NCI-H510A treated with DMSO at 0.1 percent for 48 hours (cell line): ENCODE measurements at regions not wholly inside any gene's neighbourhood (a gene's known extent, or its start where the extent isn't known, plus 50 kb on each side); places are given as distances from the start of the nearest gene placed in this dataset.
"Not testable (repeated sequence)": the region's sequence is repeated elsewhere in the genome, so short reads cannot be mapped to it uniquely, and the experiment has no call there.

Experiments used
- DNase-seq: peaks from one replicate; lab custom pipeline; 2025; lab: John Stamatoyannopoulos, UW

DNA sequence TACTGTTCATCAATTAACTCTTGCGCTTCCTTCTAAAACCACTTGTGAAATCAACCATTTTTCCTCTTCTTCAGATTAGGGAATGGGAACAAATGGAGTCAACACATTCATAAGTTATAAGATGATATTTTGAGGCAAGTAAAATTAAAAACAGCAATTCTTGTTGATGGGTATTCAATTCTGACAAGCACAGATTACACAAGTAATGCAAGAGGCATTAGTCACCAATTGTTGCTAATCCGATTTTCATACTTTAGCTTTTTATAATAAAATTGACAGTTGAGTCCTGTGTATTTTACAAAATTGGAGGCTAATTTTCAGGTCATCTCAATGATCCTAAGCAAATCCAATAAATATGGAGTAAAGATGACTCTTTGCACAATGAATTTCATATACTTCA is 918.4 kb upstream of the SOX9 start:
- no peak for DNase-seq

DNA sequence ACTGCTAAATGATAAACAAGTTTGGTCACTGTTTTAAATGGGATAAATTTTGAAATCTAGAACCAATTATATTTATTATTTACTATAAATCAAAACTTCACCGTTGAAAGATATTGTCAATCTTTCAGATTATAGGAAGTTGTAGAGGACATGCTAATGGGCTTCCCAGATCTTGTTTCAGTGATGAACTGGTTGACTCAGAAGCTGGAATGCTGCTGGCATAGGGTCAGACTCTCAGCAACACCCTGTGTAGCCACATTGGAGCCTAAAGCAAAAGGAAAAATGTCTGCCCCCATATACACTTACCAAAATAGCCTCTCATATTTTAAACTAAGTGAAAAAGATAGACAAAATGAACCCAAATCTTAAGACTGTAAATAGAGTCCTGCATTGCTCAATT is 916.9 kb upstream of the SOX9 start:
- no peak for DNase-seq

DNA sequence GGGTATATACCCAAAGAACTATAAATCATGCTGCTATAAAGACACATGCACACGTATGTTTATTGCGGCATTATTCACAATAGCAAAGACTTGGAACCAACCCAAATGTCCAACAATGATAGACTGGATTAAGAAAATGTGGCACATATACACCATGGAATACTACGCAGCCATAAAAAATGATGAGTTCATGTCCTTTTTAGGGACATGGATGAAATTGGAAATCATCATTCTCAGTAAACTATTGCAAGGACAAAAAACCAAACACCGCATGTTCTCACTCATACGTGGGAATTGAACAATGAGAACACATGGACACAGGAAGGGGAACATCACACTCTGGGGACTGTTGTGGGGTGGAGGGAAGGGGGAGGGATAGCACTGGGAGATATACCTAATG is 914.9 kb upstream of the SOX9 start:
- DNase-seq: not testable (repeated sequence)

DNA sequence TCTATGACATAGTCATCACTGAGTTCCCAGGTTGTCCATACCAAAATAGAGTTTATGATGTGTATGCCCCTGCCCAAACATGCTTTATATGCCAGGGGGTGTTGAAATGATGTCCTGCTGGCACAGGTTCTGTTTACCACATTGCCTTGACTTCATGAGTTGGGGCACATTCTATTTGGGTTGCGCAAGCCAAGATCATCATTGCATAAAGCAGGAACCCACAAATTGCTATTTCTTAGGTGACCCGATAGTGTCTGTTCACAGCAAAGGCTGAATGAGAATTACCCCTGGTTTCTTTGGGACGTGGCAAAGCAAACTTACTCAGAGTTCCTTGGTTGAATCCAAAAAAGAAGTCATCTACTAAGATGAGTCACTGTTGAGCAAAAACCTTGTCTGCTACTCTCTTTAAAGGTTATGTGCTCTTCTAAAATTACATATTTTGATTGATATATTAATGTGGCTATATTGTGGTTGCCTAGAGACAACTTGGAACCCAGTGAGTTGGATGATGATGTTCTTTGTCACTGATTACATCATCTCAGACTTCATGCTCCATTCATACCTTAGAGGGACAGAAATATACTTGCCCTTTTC is 912.6 kb upstream of the SOX9 start:
- DNase-seq: no peak

DNA sequence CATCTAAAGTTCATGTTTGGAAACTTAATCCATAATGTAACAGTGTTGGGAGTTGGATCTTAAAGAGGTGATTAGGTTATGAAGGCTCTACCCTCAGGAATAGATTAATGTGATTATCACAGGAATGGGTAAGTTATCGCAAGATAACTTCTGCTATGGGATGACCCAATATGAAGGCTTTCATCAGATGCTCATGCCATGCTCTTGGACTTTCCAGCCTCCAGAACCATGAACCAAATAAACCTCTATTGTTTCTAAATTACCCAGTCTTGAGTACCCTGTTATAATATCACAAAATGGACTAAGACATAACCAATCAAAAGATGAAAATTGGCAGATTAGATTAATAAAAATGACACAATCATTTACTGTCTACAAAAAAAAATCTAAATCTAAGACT is 906.9 kb upstream of the SOX9 start:
- no peak for DNase-seq

DNA sequence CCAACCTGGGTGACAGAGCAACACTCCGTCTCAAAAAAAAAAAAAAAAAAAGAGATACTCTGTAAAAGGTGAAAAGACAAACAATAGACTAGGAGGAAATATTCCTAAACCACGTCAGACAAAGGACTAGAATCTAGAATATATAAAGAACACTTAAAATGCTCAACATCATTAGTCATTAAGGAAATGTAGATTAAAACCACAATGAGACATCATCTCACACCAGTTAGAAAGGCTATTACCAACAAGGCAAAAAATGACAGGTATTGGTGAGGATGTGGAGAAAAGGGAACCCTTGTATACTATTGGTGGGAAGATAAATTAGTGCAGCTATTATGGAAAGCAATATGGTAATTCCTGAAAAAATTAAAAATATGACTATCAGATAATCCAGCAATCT is 903.1 kb upstream of the SOX9 start:
- DNase-seq: no peak

DNA sequence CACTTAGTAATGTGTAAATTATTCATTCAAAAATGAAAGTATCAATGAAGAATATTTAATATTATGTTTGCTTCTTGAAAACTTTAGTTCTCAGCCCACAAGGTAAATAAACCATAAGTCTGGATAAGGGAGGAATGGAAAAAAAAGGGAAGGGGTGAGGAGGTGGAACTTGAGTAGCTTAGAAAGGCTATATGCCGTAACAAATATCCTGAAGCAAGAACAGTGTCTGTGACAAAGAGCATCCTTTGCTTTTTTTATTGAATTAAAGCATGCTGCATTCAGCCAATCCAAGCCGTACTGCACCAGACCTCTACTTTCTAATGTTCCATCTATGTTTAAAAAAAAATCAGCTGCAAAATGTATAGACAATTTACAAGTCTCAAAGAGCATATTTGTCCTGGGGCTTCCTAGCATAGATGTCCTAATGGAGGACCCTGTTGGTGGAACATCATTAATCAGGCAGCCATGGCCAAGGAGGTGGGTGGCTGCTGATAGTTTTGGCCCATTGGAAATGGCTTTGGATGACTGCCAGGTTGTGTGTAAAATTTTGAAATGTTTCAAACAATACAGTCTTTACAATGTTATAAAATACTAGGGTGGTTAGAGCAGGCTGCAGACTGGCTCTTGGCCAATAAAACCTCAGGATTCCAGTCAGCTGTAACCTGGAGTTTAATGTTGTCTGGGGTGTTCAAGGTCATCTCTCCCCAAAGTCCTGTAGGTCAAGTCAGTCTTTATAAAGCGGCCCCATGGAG is 895.8 kb upstream of the SOX9 start:
- DNase-seq: no peak

DNA sequence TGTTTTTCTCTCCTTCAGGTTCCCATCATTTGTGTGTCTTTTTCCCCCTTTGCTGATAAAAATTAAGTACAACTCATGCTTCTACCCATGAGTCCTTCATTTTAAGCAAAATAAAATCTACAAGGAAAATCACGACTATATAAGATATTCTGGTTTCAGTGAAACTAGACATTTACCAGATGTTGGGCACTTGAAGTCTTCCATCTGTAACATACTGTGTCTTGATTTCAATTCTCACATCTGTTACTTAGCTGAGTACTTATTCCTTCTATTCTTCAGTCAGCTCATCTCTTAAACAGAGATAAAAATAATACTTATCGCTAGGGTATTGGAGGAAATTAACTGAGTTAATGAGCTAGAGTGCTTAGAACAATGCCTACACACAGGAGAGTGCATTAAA is 893.0 kb upstream of the SOX9 start:
- DNase-seq: no peak

DNA sequence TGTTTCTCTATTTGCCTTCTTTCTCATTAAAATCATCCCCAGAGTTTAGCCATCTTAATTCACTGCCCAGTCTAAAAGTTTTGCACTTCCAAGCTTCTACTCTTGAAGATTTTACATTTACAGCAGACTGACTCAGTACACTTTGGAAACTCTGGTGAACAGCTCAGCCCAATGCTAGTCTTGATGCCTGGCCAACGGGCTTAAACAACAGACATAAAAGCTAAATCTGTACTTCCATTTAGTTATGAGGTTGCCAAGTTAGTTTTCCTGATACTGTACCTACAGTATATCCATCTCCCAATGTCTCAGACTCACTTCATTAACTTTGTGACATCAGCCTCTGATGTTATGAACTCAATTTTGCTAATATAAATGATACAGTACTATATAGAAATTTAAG is 891.8 kb upstream of the SOX9 start:
- DNase-seq: no peak

DNA sequence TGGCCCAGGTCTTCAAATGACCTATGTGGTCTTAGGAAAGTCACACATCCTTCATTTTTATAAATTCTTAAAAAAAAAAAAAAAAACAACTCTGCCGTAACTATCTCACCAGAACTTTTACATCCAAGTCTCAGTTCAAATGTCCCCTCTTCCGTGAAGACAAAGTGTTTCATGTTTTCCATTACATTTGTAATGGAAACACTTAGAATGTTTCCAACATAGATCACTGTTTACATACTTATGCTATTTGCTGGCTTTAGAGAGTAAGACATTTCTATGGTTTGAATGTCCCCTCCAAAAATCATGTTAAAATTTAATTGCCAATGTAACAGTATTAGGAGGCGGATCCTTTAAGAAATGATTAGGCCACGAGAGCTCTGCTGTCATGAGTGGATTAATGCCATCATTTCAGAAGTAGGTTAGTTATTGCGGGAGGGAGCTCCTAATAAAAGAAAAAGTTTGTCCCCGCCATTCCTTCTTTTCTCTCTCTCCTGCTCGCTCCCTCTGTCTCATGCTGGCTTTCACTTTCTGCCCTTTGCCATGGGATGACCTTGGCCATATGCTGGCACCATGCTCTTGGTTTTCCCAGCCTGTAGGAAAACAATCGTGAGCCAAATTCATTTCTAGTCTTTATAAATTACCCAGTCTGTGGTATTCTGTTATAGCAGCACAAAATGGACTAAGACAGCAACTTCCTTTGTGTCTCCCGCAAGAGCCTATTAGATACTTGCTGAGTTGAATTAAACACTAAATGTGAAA is 887.8 kb upstream of the SOX9 start:
- no peak for DNase-seq

DNA sequence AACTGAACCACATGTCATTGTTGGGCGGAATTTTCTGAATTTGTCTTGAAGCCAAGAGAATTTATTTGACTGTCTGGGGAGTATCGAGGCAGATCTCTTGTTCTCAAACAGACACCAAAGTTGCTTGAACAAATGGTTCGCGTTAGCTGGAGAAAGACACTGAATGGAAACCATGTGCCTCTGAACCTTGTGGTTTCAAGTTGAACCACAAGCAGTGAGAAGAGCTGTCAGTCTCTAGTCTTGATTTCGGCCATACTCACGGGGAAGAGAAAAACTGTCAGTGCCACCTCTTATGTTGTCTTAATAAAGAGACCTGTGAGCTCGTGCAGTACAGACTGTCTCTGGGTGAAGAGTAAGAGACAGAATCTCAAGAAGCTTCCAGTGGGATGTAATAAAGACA is 886.5 kb upstream of the SOX9 start:
- no peak for DNase-seq

DNA sequence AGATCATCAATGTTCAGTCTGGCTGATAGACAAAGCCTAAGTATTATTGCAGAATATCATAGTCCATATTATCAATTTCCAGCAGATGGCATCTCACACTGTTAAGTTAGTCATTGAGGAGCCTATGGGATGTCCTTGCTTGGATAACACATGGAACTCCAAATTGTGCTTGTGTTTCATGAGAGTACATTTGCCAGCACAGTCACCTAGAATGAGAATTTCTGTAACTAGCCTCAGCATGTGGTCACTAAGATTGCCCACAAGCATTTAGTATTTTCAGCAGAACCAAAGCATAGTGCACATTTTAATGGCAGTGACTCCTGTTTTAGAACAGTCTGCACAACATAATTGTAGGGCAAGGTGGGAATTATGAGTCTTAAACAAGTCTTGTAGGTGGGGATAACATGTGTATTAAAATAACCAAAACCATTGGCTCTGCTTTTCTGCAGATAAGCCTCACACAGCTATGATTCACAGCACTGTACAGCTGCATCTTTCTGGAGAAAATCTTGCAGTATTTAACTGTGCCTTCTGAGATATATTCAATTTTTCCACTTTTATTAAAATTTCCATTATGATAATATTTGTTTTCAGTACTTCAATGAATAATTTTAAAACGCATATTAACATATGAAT is 882.8 kb upstream of the SOX9 start:
- DNase-seq: peak; percentile 34

DNA sequence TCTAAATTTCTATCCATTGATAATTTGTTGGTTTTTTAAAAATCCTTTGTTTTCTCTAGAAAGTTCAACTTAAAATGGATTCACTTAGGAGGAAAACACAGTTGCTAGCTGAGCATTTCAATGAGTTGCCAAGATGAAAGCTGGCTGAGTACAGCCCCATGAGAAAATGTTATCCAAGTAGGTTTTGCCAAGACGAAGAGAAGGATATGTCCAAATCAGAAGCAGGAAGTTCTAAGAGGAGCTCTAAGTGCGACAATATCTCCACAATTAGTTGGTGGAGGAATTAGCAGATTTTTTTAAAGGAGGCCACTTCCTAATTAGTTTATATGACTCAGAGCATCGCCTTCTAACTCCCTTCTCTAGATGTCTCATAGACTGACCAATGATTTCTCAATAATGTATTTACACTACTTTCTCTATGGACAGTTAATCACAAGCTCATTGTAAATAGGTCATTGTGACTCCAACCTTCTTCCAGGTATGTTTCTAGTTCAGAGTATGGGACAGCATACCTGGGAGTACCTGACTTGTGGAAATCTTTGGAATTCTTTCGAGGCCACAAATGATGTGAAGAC is 873.3 kb upstream of the SOX9 start:
- no peak for DNase-seq

DNA sequence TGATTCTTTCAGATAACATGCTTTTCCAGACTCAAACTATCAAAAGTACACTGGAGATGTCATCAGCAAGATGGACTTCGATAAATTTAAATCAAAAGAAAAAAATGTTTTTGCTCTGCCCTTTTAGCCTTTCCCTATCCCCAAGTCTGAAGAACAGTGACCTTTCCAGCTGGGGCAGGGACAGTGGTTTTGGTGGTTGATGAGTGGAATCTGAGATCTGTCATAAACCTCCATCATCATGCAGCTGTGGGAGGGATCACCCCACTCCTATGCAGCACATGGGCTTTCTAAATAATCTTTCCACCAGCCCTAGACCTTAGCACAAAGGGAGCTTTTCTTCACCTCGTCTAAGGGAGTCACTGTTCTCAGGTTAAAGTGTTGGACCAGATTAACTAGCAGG is 869.5 kb upstream of the SOX9 start:
- DNase-seq: no peak

DNA sequence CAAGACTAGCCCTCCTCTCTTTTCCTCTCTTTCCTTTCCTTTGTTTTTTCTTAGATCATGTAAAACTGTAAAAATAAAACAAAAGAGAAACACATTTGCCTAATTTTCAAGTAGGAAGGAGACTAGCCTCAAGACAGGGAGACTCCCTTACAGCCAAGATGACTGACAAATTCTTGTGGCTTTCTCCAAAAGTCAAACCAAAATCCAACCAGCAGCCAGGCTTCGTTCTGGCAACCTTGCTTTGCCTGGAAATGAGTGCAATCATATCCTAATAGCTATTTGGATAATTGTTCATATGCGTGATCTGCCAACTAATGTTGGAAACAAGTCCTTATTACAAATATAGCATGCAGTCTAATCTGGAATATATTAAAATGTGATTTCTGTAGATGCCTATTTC is 868.9 kb upstream of the SOX9 start:
- no peak for DNase-seq

DNA sequence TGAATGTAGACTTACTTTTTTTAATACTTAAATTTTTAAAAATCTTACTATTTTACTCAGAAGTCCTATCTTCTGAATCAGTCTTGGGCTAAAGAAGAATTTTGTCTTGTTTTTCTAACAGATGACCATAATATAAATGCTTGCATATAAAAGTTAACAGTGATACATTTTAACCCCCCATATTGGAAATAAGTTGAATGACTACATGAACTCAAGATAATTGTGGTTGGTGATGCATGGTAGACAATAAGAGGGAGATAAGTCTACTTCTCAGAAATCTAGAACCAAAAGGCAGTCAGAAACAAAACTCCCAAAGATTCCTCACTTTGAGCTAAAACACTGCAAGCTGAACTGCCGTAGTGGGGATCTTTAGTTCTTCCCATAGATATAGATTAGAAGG is 868.4 kb upstream of the SOX9 start:
- no peak for DNase-seq

DNA sequence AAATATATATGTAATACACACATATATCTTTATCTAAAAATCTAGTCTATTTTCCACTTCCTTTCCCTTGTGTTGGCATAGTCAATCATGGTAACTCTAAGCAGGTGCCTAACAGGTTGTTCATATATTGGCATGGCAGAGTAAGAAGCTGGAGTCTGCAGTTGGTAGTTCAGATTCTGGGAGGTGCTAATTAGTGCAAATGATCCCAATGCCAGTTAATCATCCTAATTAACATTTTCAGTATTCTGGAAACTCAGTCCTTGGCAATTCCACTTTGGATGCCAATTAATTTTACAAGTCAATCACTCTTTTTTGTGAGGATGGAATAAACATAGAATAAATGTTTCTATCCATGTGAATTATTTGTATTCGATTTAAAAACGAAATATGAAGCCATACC is 863.7 kb upstream of the SOX9 start:
- DNase-seq: no peak

DNA sequence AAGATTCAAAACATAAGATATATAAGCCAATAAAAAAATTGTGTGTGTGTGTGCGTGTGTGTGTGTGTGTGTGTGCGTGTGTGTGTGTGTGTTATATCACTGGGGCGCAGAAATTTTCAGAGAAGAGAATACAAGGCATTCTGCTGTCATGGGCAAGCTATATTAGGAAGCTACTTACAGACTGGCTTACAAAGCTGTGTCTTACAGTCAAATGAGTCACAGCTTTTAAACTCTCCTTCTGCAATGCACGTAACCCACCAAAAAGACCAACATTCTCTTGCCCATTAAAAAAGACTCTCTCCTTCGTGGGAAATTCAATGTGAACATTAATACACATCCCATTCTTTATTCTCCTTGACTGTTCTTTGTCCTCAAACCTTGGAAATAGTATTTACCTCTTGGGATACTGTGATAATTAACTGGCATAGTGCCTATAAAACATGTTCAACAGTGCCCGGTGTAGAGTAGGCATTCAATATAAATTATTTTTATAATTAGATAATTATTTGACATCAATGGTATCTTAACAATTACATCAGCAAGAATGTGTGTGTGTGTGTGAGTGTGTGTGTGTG is 860.4 kb upstream of the SOX9 start:
- DNase-seq: no peak

DNA sequence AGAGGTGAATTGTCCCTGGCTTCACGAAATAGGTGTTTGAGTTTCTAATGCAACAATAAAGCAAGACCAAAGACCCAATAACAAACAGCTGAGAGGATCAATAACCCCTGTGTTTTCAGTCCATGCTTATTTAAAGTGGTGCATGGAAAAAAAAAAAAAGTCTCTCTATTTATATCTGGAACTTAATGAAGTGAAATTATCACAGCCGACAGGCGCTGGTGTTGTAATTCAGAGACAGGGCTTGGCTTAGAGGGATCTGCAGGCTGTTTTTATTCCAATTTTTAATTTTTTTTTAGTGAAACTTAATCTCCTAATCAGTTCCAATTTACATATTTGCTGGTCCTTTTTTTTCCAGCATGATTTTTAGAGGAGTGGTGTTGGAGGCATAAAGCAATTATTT is 858.2 kb upstream of the SOX9 start:
- no peak for DNase-seq

DNA sequence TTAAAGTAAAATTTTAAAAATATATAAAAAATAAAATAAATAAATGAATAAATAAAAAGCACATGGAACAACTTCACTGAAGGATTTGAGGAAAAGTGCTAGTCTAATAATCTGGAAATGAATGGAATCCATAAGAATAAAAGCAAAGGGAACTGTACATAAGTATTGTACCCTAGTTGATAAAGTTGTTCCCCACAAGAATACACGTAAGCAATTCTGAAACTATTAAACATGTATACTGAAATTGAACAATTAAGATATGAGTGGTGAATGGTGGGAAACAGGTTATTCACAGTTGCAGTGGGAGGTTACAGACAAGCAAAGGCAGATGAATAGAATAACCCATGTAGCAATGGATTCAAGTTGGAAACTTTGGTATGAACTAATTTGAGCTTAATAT is 853.2 kb upstream of the SOX9 start:
- no peak for DNase-seq

DNA sequence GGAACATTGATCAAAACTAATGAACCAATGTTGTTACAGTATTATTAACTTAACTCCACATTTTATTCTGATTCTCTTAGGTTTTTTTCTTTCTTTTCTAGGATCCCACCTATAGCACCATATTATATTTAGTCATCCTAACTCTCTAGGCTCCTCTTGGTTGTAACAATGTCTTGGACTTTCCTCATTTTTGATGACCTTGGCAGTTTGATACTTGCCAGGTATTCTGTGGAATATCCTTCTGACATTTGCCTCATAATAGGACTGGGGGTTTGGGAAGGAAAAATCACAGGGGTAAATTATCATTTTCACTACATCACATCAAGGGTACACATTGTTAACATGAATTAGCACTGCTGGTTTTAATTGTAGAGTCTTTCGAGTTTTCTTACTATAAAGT is 851.6 kb upstream of the SOX9 start:
- DNase-seq: no peak

DNA sequence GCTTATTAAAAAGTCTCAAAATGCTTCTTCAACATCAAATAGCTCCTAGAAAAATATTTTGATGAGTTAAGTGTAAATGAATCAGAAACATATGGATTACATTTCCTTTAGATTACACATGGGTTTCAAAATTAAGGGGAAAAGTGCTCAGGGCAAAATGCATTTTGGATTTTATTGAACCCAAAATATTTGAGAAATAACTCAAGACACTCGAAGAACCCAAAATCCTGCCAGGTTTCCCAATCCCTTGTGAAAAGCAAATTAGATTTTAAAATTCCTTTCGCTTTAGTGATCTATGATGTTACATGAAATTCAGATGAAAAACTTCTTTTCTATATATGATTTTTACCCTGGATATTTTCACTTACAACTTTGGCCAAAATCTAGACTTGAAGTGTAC is 847.4 kb upstream of the SOX9 start:
- DNase-seq: no peak
